D721Med (cell line): ENCODE measurements at regions not wholly inside any gene's neighbourhood (a gene's known extent, or its start where the extent isn't known, plus 50 kb on each side); places are given as distances from the start of the nearest gene placed in this dataset.

Experiments
- DNase-seq: peaks from one replicate; pipeline ENCODE4 v3.0.0; 2011; ENCODE audit warnings: low spot score; ENCODE audit not compliant: insufficient read length
- FAIRE-seq: peaks from 2 replicates; lab custom pipeline; 2011; peaks lifted over from hg19 to GRCh38; lab: Jason Lieb, UNC
- CTCF ChIP-seq: IDR thresholded peaks from 2 replicates; pipeline ENCODE4 v1.5.1; 2012; ENCODE audit warnings: mild to moderate bottlenecking, control low read depth; ENCODE audit not compliant: insufficient read depth; ENCODE audit errors: missing control alignments

GRCh38 chr13:26111797-26112196 lies 60.0 kb upstream of the SHISA2 start:
- DNase-seq (no peak), FAIRE-seq (no peak)
- no peak for TF ChIP-seq CTCF
